HCT116 (cell line): ENCODE measurements at regions not wholly inside any gene's neighbourhood (a gene's known extent, or its start where the extent isn't known, plus 50 kb on each side); places are given as distances from the start of the nearest gene placed in this dataset.

Experiments
- ATAC-seq: fragments of 200-7000 bp; cut with Tn5 transposase; 2 replicates; pipeline ENCODE4 v1.9.1; 2020; ENCODE audit warnings: mild to moderate bottlenecking, moderate library complexity
- BruUV-seq: library from RNA; stranded (reverse); fragments of 400-500 nt; replicated peaks from 2 replicates; lab custom pipeline; 2021; lab: Mats Ljungman, UMichigan
- CTCF ChIA-PET: fragments of 300-600 bp; sonication (Branson Sonifier 250); formaldehyde crosslinking; loops from one replicate; lab custom pipeline; 2021; ENCODE audit warnings: antibody characterized with exemption; lab: Charles Lee
- POLR2A ChIA-PET: fragments of 300-600, 350-600 bp; sonication (Branson Sonifier 250); formaldehyde crosslinking; loops from one replicate; lab custom pipeline; 2021; ENCODE audit warnings: antibody characterized with exemption; lab: Charles Lee
- RAD21 ChIA-PET, 2 experiments: fragments of 300-600 bp; sonication (Branson Sonifier 250); formaldehyde crosslinking; loops; one replicate each; lab custom pipeline; 2023; ENCODE audit warnings: low total read pairs in 2 of 2; ENCODE audit not compliant: uncharacterized antibody in 2 of 2, unreplicated experiment in 2 of 2, low non-redundant PET in 1 of 2; lab: Charles Lee
- DNase-seq: peaks from one replicate; pipeline ENCODE4 v3.0.0-alpha.2; 2010; ENCODE audit warnings: low read depth, low spot score
- H2AFZ ChIP-seq: fragments of 200-600 bp; shearing (Covaris generic), sonication (generic); 2 replicates; pipeline ENCODE4 v1.6.1; 2017; ENCODE audit warnings: low read depth, mixed run types, mixed read lengths, antibody characterized with exemption, low read length; ENCODE audit not compliant: poor library complexity, severe bottlenecking
- H3K27ac ChIP-seq: 2 replicates; pipeline ENCODE4 v1.5.1; 2012; ENCODE audit warnings: low read depth, low read length
- H3K27me3 ChIP-seq: fragments of 200-600 bp; sonication (generic); 2 replicates; pipeline ENCODE4 v1.6.1; 2016; ENCODE audit warnings: mixed run types, low read length, mixed read lengths; ENCODE audit not compliant: insufficient read depth
- H3K36me3 ChIP-seq, 2 experiments: fragments of 200-500 bp in 1 of 2; fragments of 200-600 bp in 1 of 2; sonication (Bioruptor generic) in 1 of 2; sonication (generic) in 1 of 2; 2 replicates each; pipeline versions ENCODE4 v1.5.1 to v1.6.1; 2014 to 2016; ENCODE audit warnings: low read length in 2 of 2, inconsistent platforms in 1 of 2, mixed read lengths in 1 of 2, mixed run types in 1 of 2; ENCODE audit not compliant: insufficient read depth in 2 of 2, control insufficient read depth in 1 of 2
- H3K4me1 ChIP-seq, 2 experiments: fragments of 200-600 bp in 1 of 2; sonication (generic) in 1 of 2; 2 replicates each; pipeline versions ENCODE4 v1.5.1 to v1.6.1; 2012 to 2017; ENCODE audit warnings: low read length in 2 of 2, inconsistent platforms in 1 of 2, mild to moderate bottlenecking in 1 of 2, mixed read lengths in 1 of 2, mixed run types in 1 of 2, moderate library complexity in 1 of 2; ENCODE audit not compliant: insufficient read depth in 2 of 2, control insufficient read depth in 1 of 2
- H3K4me2 ChIP-seq: fragments of 200-600 bp; sonication (generic); 2 replicates; pipeline ENCODE4 v1.6.1; 2017; ENCODE audit warnings: mixed run types, low read length, mixed read lengths
- H3K4me3 ChIP-seq, 2 experiments: fragments of 200-600 bp in 1 of 2; sonication (generic) in 1 of 2; replicated peaks in 1 of 2; 2 replicates each; pipeline ENCODE4 v1.5.1; 2011 to 2016; ENCODE audit warnings: low read length in 2 of 2, control low read depth in 1 of 2, low read depth in 1 of 2, mild to moderate bottlenecking in 1 of 2, mixed read lengths in 1 of 2, mixed run types in 1 of 2
- H3K79me2 ChIP-seq: fragments of 200-600 bp; sonication (generic); 2 replicates; pipeline ENCODE4 v1.6.1; 2017; ENCODE audit warnings: mild to moderate bottlenecking, mixed run types, low read length, moderate library complexity, mixed read lengths; ENCODE audit not compliant: insufficient read depth
- H3K9ac ChIP-seq: fragments of 200-600 bp; sonication (generic); 2 replicates; pipeline ENCODE4 v1.6.1; 2016; ENCODE audit warnings: low read length, mixed read lengths
- H3K9me2 ChIP-seq: fragments of 200-600 bp; sonication (generic), shearing (Covaris generic); 2 replicates; pipeline ENCODE4 v1.6.1; 2017; ENCODE audit warnings: mixed run types, mild to moderate bottlenecking, moderate library complexity; ENCODE audit not compliant: insufficient read depth
- H3K9me3 ChIP-seq, 2 experiments: fragments of 200-500 bp in 1 of 2; fragments of 200-600 bp in 1 of 2; sonication (Bioruptor generic) in 1 of 2; sonication (generic) in 1 of 2; 2 replicates each; pipeline ENCODE4 v1.6.1; 2014 to 2017; ENCODE audit warnings: low read length in 2 of 2, mixed read lengths in 2 of 2, inconsistent platforms in 1 of 2, low read depth in 1 of 2, mild to moderate bottlenecking in 1 of 2, mixed run types in 1 of 2, moderate library complexity in 1 of 2; ENCODE audit not compliant: control insufficient read depth in 1 of 2, insufficient read depth in 1 of 2
- H4K20me1 ChIP-seq: fragments of 200-600 bp; sonication (generic), shearing (Covaris generic); 2 replicates; pipeline ENCODE4 v1.6.1; 2017; ENCODE audit warnings: mixed run types, mild to moderate bottlenecking, moderate library complexity; ENCODE audit not compliant: insufficient read depth
- CBX3 ChIP-seq: IDR thresholded peaks from 2 replicates; pipeline ENCODE4 v1.6.1; 2012; ENCODE audit warnings: low read depth
- CEBPB ChIP-seq: IDR thresholded peaks from 2 replicates; pipeline ENCODE4 v1.6.1; 2012; ENCODE audit warnings: low read depth
- EZH2 ChIP-seq: fragments of 200-600 bp; sonication (generic); IDR thresholded peaks from 2 replicates; pipeline ENCODE4 v1.6.1; 2017; ENCODE audit warnings: antibody characterized with exemption, mixed run types
- EZH2phosphoT487 ChIP-seq: fragments of 200-600 bp; IDR thresholded peaks from 2 replicates; pipeline ENCODE4 v1.6.1; 2018; ENCODE audit warnings: antibody characterized with exemption, borderline replicate concordance
- FOSL1 ChIP-seq: IDR thresholded peaks from 2 replicates; pipeline ENCODE4 v1.6.1; 2012; ENCODE audit warnings: low read depth
- JUND ChIP-seq: IDR thresholded peaks from 2 replicates; pipeline ENCODE4 v1.6.1; 2012
- POLR2AphosphoS5 ChIP-seq: IDR thresholded peaks from 2 replicates; pipeline ENCODE4 v1.6.1; 2011; ENCODE audit warnings: mild to moderate bottlenecking, low read depth, low read length, moderate library complexity
- SRF ChIP-seq: IDR thresholded peaks from 2 replicates; pipeline ENCODE4 v1.6.1; 2012; ENCODE audit warnings: low read depth
- TCF7L2 ChIP-seq: IDR thresholded peaks from 2 replicates; pipeline ENCODE4 v1.7.0; 2011; ENCODE audit warnings: borderline replicate concordance, inconsistent platforms; ENCODE audit not compliant: insufficient read depth, insufficient read length; ENCODE audit errors: extremely low read depth
- YY1 ChIP-seq: IDR thresholded peaks from 2 replicates; pipeline ENCODE4 v1.6.1; 2011; ENCODE audit warnings: low read length, low read depth, moderate library complexity, mild to moderate bottlenecking; ENCODE audit not compliant: insufficient replicate concordance; ENCODE audit errors: extremely low read depth
- ZFX ChIP-seq: fragments of 450-650 bp; IDR thresholded peaks from 2 replicates; pipeline ENCODE4 v1.6.1; 2017
- ZNF274 ChIP-seq: fragments of 200-500 bp; sonication (Bioruptor generic); IDR thresholded peaks from 2 replicates; pipeline ENCODE4 v1.6.1; 2014; ENCODE audit warnings: mild to moderate bottlenecking, low read depth, low read length, inconsistent platforms
- intact Hi-C: fragments of 100-400 bp; cut with micrococcal nuclease; formaldehyde crosslinking; loops from 2 replicates; pipeline ENCODE4 v1.10.0; 2022
- TF ChIP-seq, protein P1 (sequence below), 3 experiments: fragments of 200-600 bp in 1 of 3; sonication (generic) in 1 of 3; IDR thresholded peaks in 2 of 3; conservative IDR thresholded peaks in 1 of 3; 2 replicates each; pipeline ENCODE4 v1.5.1; 2012 to 2017; ENCODE audit warnings: low read depth in 2 of 3, low read length in 2 of 3, antibody characterized with exemption in 1 of 3, borderline replicate concordance in 1 of 3, control low read depth in 1 of 3, mild to moderate bottlenecking in 1 of 3, mixed read lengths in 1 of 3, mixed run types in 1 of 3, moderate library complexity in 1 of 3; ENCODE audit not compliant: insufficient read depth in 1 of 3
- TF ChIP-seq, protein P2 (sequence below): IDR thresholded peaks from 2 replicates; pipeline ENCODE4 v1.6.1; 2012; ENCODE audit warnings: low read depth
- TF ChIP-seq, protein P3 (sequence below): IDR thresholded peaks from 2 replicates; pipeline ENCODE4 v1.6.1; 2011; ENCODE audit warnings: mild to moderate bottlenecking, low read length, moderate library complexity; ENCODE audit not compliant: insufficient replicate concordance; ENCODE audit errors: extremely low read depth

DNA sequence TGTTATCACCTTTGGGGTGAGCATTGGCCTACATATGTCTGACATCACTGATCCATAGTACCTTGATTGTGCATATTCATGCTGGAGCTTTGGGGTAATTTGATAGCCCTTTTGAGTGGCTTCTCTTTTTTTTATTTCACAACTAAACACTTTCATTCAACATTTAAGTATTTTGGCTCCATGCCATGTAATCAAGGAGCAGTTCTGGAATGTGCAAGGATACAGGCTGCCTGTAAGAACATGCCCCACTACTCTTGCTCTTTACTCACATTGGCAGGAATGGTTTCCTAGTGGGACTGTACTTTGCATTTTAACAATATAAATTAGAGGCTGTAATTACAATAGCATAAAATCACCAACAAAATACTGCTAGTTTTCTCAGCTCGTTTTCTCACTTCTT, 300.7 kb upstream of the SPAG17 start:
- no peaks in the 10 kb centered on the region for H3K9me2 ChIP-seq
- ChIA-PET POLR2A (no interaction called here), RAD21 (no interaction called here), CTCF (no interaction called here)
- H3K4me2 ChIP-seq = no peak overlapping the region
- no peaks in the 10 kb centered on the region for H3K27me3 ChIP-seq
- no peak for ATAC-seq
- H3K36me3 ChIP-seq = no peaks in the 10 kb centered on the region
- H3K9me3 ChIP-seq = peaks cover 0 to 17% of the 10 kb centered on the region in 2 experiments; a peak in 2 of 4 replicates
- DNase-seq = no peak
- H3K4me1 ChIP-seq = no peaks in the 10 kb centered on the region
- no peaks in the 10 kb centered on the region for H3K79me2 ChIP-seq
- TF ChIP-seq EZH2phosphoT487 (no peak), EZH2 (no peak), ZNF274 (no peak), JUND (no peak), ZFX (no peak), TCF7L2 (no peak), YY1 (no peak), SRF (no peak), FOSL1 (no peak), CBX3 (no peak), CEBPB (no peak), POLR2AphosphoS5 (no peak)
- TF ChIP-seq, protein P1, sequence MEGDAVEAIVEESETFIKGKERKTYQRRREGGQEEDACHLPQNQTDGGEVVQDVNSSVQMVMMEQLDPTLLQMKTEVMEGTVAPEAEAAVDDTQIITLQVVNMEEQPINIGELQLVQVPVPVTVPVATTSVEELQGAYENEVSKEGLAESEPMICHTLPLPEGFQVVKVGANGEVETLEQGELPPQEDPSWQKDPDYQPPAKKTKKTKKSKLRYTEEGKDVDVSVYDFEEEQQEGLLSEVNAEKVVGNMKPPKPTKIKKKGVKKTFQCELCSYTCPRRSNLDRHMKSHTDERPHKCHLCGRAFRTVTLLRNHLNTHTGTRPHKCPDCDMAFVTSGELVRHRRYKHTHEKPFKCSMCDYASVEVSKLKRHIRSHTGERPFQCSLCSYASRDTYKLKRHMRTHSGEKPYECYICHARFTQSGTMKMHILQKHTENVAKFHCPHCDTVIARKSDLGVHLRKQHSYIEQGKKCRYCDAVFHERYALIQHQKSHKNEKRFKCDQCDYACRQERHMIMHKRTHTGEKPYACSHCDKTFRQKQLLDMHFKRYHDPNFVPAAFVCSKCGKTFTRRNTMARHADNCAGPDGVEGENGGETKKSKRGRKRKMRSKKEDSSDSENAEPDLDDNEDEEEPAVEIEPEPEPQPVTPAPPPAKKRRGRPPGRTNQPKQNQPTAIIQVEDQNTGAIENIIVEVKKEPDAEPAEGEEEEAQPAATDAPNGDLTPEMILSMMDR (IDR thresholded peaks at IDR 0.05 in 2 of 3, conservative IDR thresholded peaks at IDR 0.05 in 1 of 3; ENCODE audit: borderline replicate concordance in 1 of 3, insufficient read depth in 1 of 3, low read depth in 2 of 3, low read length in 2 of 3) = no peak
- TF ChIP-seq, protein P2, sequence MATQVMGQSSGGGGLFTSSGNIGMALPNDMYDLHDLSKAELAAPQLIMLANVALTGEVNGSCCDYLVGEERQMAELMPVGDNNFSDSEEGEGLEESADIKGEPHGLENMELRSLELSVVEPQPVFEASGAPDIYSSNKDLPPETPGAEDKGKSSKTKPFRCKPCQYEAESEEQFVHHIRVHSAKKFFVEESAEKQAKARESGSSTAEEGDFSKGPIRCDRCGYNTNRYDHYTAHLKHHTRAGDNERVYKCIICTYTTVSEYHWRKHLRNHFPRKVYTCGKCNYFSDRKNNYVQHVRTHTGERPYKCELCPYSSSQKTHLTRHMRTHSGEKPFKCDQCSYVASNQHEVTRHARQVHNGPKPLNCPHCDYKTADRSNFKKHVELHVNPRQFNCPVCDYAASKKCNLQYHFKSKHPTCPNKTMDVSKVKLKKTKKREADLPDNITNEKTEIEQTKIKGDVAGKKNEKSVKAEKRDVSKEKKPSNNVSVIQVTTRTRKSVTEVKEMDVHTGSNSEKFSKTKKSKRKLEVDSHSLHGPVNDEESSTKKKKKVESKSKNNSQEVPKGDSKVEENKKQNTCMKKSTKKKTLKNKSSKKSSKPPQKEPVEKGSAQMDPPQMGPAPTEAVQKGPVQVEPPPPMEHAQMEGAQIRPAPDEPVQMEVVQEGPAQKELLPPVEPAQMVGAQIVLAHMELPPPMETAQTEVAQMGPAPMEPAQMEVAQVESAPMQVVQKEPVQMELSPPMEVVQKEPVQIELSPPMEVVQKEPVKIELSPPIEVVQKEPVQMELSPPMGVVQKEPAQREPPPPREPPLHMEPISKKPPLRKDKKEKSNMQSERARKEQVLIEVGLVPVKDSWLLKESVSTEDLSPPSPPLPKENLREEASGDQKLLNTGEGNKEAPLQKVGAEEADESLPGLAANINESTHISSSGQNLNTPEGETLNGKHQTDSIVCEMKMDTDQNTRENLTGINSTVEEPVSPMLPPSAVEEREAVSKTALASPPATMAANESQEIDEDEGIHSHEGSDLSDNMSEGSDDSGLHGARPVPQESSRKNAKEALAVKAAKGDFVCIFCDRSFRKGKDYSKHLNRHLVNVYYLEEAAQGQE = no peak
- TF ChIP-seq, protein P3, sequence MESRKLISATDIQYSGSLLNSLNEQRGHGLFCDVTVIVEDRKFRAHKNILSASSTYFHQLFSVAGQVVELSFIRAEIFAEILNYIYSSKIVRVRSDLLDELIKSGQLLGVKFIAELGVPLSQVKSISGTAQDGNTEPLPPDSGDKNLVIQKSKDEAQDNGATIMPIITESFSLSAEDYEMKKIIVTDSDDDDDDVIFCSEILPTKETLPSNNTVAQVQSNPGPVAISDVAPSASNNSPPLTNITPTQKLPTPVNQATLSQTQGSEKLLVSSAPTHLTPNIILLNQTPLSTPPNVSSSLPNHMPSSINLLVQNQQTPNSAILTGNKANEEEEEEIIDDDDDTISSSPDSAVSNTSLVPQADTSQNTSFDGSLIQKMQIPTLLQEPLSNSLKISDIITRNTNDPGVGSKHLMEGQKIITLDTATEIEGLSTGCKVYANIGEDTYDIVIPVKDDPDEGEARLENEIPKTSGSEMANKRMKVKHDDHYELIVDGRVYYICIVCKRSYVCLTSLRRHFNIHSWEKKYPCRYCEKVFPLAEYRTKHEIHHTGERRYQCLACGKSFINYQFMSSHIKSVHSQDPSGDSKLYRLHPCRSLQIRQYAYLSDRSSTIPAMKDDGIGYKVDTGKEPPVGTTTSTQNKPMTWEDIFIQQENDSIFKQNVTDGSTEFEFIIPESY = no peak
- no peak overlapping the region for H3K4me3 ChIP-seq
- H4K20me1 ChIP-seq = no peaks in the 10 kb centered on the region
- H2AFZ ChIP-seq = no peak overlapping the region
- no peak overlapping the region for H3K27ac ChIP-seq
- no peak overlapping the region for H3K9ac ChIP-seq
- intact Hi-C loops = no loop called here
- BruUV-seq = no TSS peak
